ENCODE measurements at regions not wholly inside any gene's neighbourhood (a gene's known extent, or its start where the extent isn't known, plus 50 kb on each side); places are given as distances from the start of the nearest gene placed in this dataset.

GRCh38 chr16:6966925-6967324, 365.7 kb upstream of the RBFOX1 start:
- TF ChIP-seq POLR2A (IDR thresholded peaks at IDR 0.05; ENCODE audit: low read depth, low read length) (no peak), MYC (IDR thresholded peaks at IDR 0.05; ENCODE audit: low read depth, low read length) (no peak), CTCF (IDR thresholded peaks at IDR 0.05; ENCODE audit: extremely low read depth in 1 of 2, insufficient read depth in 1 of 2, low read depth in 1 of 2, low read length in 2 of 2) (no peak), POLR2AphosphoS5 (IDR thresholded peaks at IDR 0.05; ENCODE audit: insufficient read depth, low read depth, low read length) (no peak), MAX (IDR thresholded peaks at IDR 0.05; ENCODE audit: insufficient read depth, insufficient read length) (no peak)
